H1 (cell line): ENCODE measurements at regions not wholly inside any gene's neighbourhood (a gene's known extent, or its start where the extent isn't known, plus 50 kb on each side); places are given as distances from the start of the nearest gene placed in this dataset.

Experiments used
- CTCF ChIA-PET: fragments of 300-600 bp; sonication (Branson Sonifier 250); formaldehyde crosslinking; loops from one replicate; lab custom pipeline; 2021; ENCODE audit not compliant: partially characterized antibody; lab: Charles Lee
- POLR2A ChIA-PET: fragments of 300-600 bp; sonication (Branson Sonifier 250); formaldehyde crosslinking; loops from one replicate; lab custom pipeline; 2021; ENCODE audit warnings: inconsistent platforms; ENCODE audit not compliant: partially characterized antibody; lab: Charles Lee
- DNase-seq, 2 experiments: peaks; one replicate each; pipeline versions ENCODE4 v3.0.0 to v3.0.0-alpha.2; 2010 to 2022; ENCODE audit warnings: low spot score in 2 of 2, low read depth in 1 of 2, mixed read lengths in 1 of 2
- FAIRE-seq: peaks from 2 replicates; lab custom pipeline; 2011; peaks lifted over from hg19 to GRCh38; lab: Jason Lieb, UNC
- H2AFZ ChIP-seq: 2 replicates; pipeline ENCODE4 v1.8.1; 2012; ENCODE audit warnings: low read length, inconsistent platforms
- H2AK5ac ChIP-seq: 2 replicates; pipeline ENCODE4 v1.6.1; 2013; ENCODE audit warnings: low read depth, low read length
- H2BK120ac ChIP-seq: replicated peaks from 2 replicates; pipeline ENCODE3; 2013; ENCODE audit warnings: low read depth, low read length, inconsistent platforms
- H2BK12ac ChIP-seq: 2 replicates; pipeline ENCODE4 v1.6.1; 2013; ENCODE audit warnings: low read depth, low read length
- H2BK15ac ChIP-seq: 2 replicates; pipeline ENCODE4 v1.6.1; 2013; ENCODE audit warnings: low read length
- H2BK20ac ChIP-seq: 2 replicates; pipeline ENCODE4 v1.6.1; 2013; ENCODE audit warnings: low read length
- H2BK5ac ChIP-seq: 2 replicates; pipeline ENCODE4 v1.6.1; 2013; ENCODE audit warnings: low read depth, low read length
- H3K14ac ChIP-seq: 2 replicates; pipeline ENCODE4 v1.6.1; 2013; ENCODE audit warnings: inconsistent platforms; ENCODE audit not compliant: insufficient read length
- H3K18ac ChIP-seq: 2 replicates; pipeline ENCODE4 v1.6.1; 2013; ENCODE audit warnings: low read length; ENCODE audit errors: extremely low read depth
- H3K23ac ChIP-seq: 2 replicates; pipeline ENCODE4 v1.6.1; 2013; ENCODE audit warnings: inconsistent platforms; ENCODE audit not compliant: insufficient read length
- H3K23me2 ChIP-seq: 2 replicates; pipeline ENCODE4 v1.6.1; 2013; ENCODE audit warnings: low read depth, low read length
- H3K27ac ChIP-seq: 2 replicates; pipeline ENCODE4 v1.6.1; 2011; ENCODE audit warnings: low read depth, low read length, inconsistent platforms
- H3K27me3 ChIP-seq, 4 experiments: replicated peaks in 1 of 4; 1 replicate in 1 of 4; 2 replicates in 3 of 4; pipeline versions ENCODE4 v1.6.1 to v1.8.1; 2011 to 2013; ENCODE audit warnings: low read length in 3 of 4, mild to moderate bottlenecking in 3 of 4, inconsistent platforms in 2 of 4, mixed read lengths in 2 of 4, moderate library complexity in 1 of 4; ENCODE audit not compliant: control insufficient read depth in 3 of 4, insufficient read depth in 3 of 4; ENCODE audit errors: extremely low read depth in 1 of 4
- H3K36me3 ChIP-seq, 4 experiments: 2 replicates each; pipeline versions ENCODE4 v1.6.1 to v1.8.1; 2011 to 2013; ENCODE audit warnings: mild to moderate bottlenecking in 4 of 4, low read length in 3 of 4, moderate library complexity in 2 of 4, control low read depth in 1 of 4, inconsistent platforms in 1 of 4; ENCODE audit not compliant: insufficient read depth in 4 of 4, control insufficient read depth in 2 of 4
- H3K4ac ChIP-seq: replicated peaks from 2 replicates; pipeline ENCODE3; 2013; ENCODE audit warnings: low read length, low read depth, mixed read lengths, inconsistent platforms; ENCODE audit not compliant: insufficient read length
- H3K4me1 ChIP-seq, 4 experiments: replicated peaks in 1 of 4; 1 replicate in 1 of 4; 2 replicates in 3 of 4; pipeline versions ENCODE4 v1.6.1 to v1.8.1; 2011 to 2013; ENCODE audit warnings: low read length in 3 of 4, inconsistent platforms in 2 of 4, mixed read lengths in 1 of 4; ENCODE audit not compliant: insufficient read depth in 4 of 4, control insufficient read depth in 3 of 4
- H3K4me2 ChIP-seq, 2 experiments: 2 replicates each; pipeline versions ENCODE4 v1.6.1 to v1.8.1; 2011 to 2013; ENCODE audit warnings: low read depth in 2 of 2, low read length in 2 of 2, control low read depth in 1 of 2, inconsistent platforms in 1 of 2, mild to moderate bottlenecking in 1 of 2; ENCODE audit not compliant: insufficient read depth in 1 of 2
- H3K4me3 ChIP-seq, 4 experiments: fragments of 200-600, 300-600 bp in 1 of 4; sonication (generic), shearing (Covaris generic), sonication (Bioruptor Twin) in 1 of 4; 2 replicates each; pipeline versions ENCODE4 v1.5.1 to v1.8.1; 2011 to 2016; ENCODE audit warnings: low read length in 4 of 4, low read depth in 3 of 4, control low read depth in 2 of 4, inconsistent platforms in 2 of 4, mild to moderate bottlenecking in 2 of 4, mixed read lengths in 1 of 4, moderate library complexity in 1 of 4; ENCODE audit not compliant: insufficient read depth in 2 of 4; ENCODE audit errors: extremely low read depth in 1 of 4
- H3K56ac ChIP-seq: replicated peaks from 2 replicates; pipeline ENCODE3; 2013; ENCODE audit warnings: low read depth, mild to moderate bottlenecking, mixed read lengths, low read length, inconsistent platforms; ENCODE audit not compliant: insufficient read length
- H3K79me1 ChIP-seq: 2 replicates; pipeline ENCODE4 v1.6.1; 2013; ENCODE audit warnings: low read depth, low read length, control low read depth
- H3K79me2 ChIP-seq, 2 experiments: 2 replicates each; pipeline versions ENCODE4 v1.6.1 to v1.8.1; 2012 to 2013; ENCODE audit warnings: low read length in 2 of 2, mild to moderate bottlenecking in 2 of 2, inconsistent platforms in 1 of 2; ENCODE audit not compliant: insufficient read depth in 2 of 2, control insufficient read depth in 1 of 2
- H3K9ac ChIP-seq, 4 experiments: replicated peaks in 1 of 4; 1 replicate in 1 of 4; 2 replicates in 3 of 4; pipeline versions ENCODE4 v1.6.1 to v1.8.1; 2011 to 2013; ENCODE audit warnings: low read depth in 3 of 4, low read length in 3 of 4, control low read depth in 2 of 4, mild to moderate bottlenecking in 2 of 4, moderate library complexity in 2 of 4, inconsistent platforms in 1 of 4; ENCODE audit errors: extremely low read depth in 1 of 4
- H3K9me3 ChIP-seq, 2 experiments: 2 replicates each; pipeline versions ENCODE4 v1.6.1 to v1.8.1; 2012 to 2013; ENCODE audit warnings: mild to moderate bottlenecking in 2 of 2, moderate library complexity in 2 of 2, control low read depth in 1 of 2, inconsistent platforms in 1 of 2, low read depth in 1 of 2, low read length in 1 of 2, mixed read lengths in 1 of 2; ENCODE audit not compliant: insufficient read depth in 2 of 2
- H4K20me1 ChIP-seq, 2 experiments: replicated peaks in 1 of 2; 2 replicates each; pipeline versions ENCODE3 to v1.8.1; 2011 to 2013; ENCODE audit warnings: inconsistent platforms in 2 of 2, low read length in 2 of 2, mild to moderate bottlenecking in 1 of 2; ENCODE audit not compliant: insufficient read depth in 2 of 2, control insufficient read depth in 1 of 2
- H4K5ac ChIP-seq: 2 replicates; pipeline ENCODE4 v1.6.1; 2013; ENCODE audit warnings: low read length, low read depth, mixed read lengths, inconsistent platforms; ENCODE audit not compliant: insufficient read length
- H4K8ac ChIP-seq: 2 replicates; pipeline ENCODE4 v1.8.0; 2013; ENCODE audit warnings: mild to moderate bottlenecking, moderate library complexity, low read length, inconsistent platforms; ENCODE audit not compliant: insufficient read depth; ENCODE audit errors: extremely low read depth
- H4K91ac ChIP-seq: replicated peaks from 2 replicates; pipeline ENCODE3; 2013; ENCODE audit warnings: low read length, mixed read lengths, inconsistent platforms; ENCODE audit not compliant: insufficient read length
- CHD2 ChIP-seq: IDR thresholded peaks from 2 replicates; pipeline ENCODE4 v1.6.1; 2012; ENCODE audit warnings: low read length, improper control_type of control experiment
- HDAC6 ChIP-seq: IDR thresholded peaks from one replicate; pipeline ENCODE4 v1.7.1; 2012; ENCODE audit warnings: low read depth, mild to moderate bottlenecking, inconsistent platforms, low read length, moderate library complexity
- SAP30 ChIP-seq: fragments of 300-600 bp; sonication (generic); IDR thresholded peaks from 2 replicates; pipeline ENCODE4 v1.7.1; 2012; ENCODE audit warnings: low read length, moderate library complexity, mild to moderate bottlenecking, inconsistent platforms; ENCODE audit not compliant: insufficient read depth, insufficient replicate concordance
- SP4 ChIP-seq: IDR thresholded peaks from 2 replicates; pipeline ENCODE4 v1.6.1; 2012; ENCODE audit warnings: low read length, inconsistent platforms
- WGBS, 2 experiments: shearing (Covaris generic) in 1 of 2; methylation state at CpG; one replicate each; pipeline versions ENCODE4 v1.1.6 to v1.1.7; 2013 to 2015; ENCODE audit warnings: low lambda C conversion rate in 2 of 2, mixed read lengths in 2 of 2, inconsistent platforms in 1 of 2, low coverage in 1 of 2, missing lambda C conversion rate in 1 of 2; ENCODE audit not compliant: insufficient replicate concordance in 2 of 2, insufficient coverage in 1 of 2, insufficient read length in 1 of 2; ENCODE audit errors: extremely low coverage in 1 of 2, missing lambda C conversion rate in 1 of 2; 5-methylcytosine and 5-hydroxymethylcytosine counted together

DNA sequence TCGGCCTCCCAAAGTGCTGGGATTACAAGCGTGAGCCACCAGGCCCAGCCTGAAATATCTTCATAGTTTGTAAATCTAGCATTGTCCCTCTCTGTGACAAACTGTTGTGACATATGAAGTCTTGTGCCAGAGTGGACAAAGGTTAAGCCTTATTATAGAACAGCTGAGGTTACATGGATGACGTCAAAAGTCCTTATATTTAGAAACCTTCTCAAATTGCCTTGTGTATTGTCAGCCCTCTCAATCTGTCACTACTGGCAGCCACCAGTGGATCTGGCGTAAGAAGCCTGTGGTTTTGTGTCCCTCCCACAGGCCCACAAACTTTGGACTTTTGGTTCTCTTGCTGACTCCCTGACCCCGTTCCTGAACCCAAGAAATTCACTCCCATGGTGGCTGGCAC is 79.4 kb upstream of the CCDC112 start:
- no peak overlapping the region for H2AK5ac ChIP-seq
- H3K23ac ChIP-seq: no peak overlapping the region
- no peak overlapping the region for H3K4me3 ChIP-seq
- H3K79me1 ChIP-seq: no peaks in the 10 kb centered on the region
- H3K18ac ChIP-seq: no peak overlapping the region
- no peak for TF ChIP-seq CHD2
- no peak for TF ChIP-seq SP4
- TF ChIP-seq HDAC6: no peak
- TF ChIP-seq SAP30: no peak
- no peaks in the 10 kb centered on the region for H3K27me3 ChIP-seq
- no peak overlapping the region for H4K5ac ChIP-seq
- H2BK120ac ChIP-seq: no peak overlapping the region
- no peak overlapping the region for H2BK20ac ChIP-seq
- H4K91ac ChIP-seq: no peak overlapping the region
- no peak overlapping the region for H2BK5ac ChIP-seq
- no peak overlapping the region for H3K4ac ChIP-seq
- no peak overlapping the region for H2AFZ ChIP-seq
- no peak overlapping the region for H3K4me2 ChIP-seq
- ChIA-PET CTCF (interaction anchor here (0.6 to 2.9 kb wide), 3 partner anchors 12 to 463 kb away, joined by 3 to 13 read pairs (median 11); no protein-coding TSS in a partner anchor), POLR2A (interaction anchor here (1.3 kb wide), 1 partner anchor 11 kb away, joined by 3 read pairs; no protein-coding TSS in a partner anchor)
- no peaks in the 10 kb centered on the region for H3K79me2 ChIP-seq
- H3K23me2 ChIP-seq: no peaks in the 10 kb centered on the region
- FAIRE-seq: no peak
- H3K4me1 ChIP-seq: no peaks in the 10 kb centered on the region; a peak in 1 of 7 replicates
- WGBS, 2 experiments: 95% methylated on average over 5 of the region's 5 CpGs; no CpG with 5 or more reads in 1 of the 2 experiments
- no peaks in the 10 kb centered on the region for H4K20me1 ChIP-seq
- H3K14ac ChIP-seq: no peak overlapping the region
- H2BK12ac ChIP-seq: no peak overlapping the region
- no peaks in the 10 kb centered on the region for H3K36me3 ChIP-seq
- no peak overlapping the region for H3K27ac ChIP-seq
- H4K8ac ChIP-seq: no peak overlapping the region
- H2BK15ac ChIP-seq: no peak overlapping the region
- H3K9ac ChIP-seq: no peak overlapping the region
- no peak overlapping the region for H3K56ac ChIP-seq
- DNase-seq: no peak
- no peaks in the 10 kb centered on the region for H3K9me3 ChIP-seq
